Hepatocyte (in vitro differentiated cells): ENCODE measurements at regions not wholly inside any gene's neighbourhood (a gene's known extent, or its start where the extent isn't known, plus 50 kb on each side); places are given as distances from the start of the nearest gene placed in this dataset.
A peak's percentile ranks its signal among the peaks of the same experiment; 100 is the strongest.

ENCODE experiments used
- DNase-seq: peaks from one replicate; pipeline ENCODE4 v3.0.0-alpha.2; 2016; ENCODE audit warnings: low spot score
- H2AFZ ChIP-seq: fragments of 200-600 bp; sonication (generic); 2 replicates; pipeline ENCODE4 v1.6.0; 2016; ENCODE audit warnings: antibody characterized with exemption, mild to moderate bottlenecking
- H3K27ac ChIP-seq: fragments of 200-600 bp; sonication (generic); 2 replicates; pipeline ENCODE4 v1.5.1; 2016; ENCODE audit warnings: mild to moderate bottlenecking
- H3K27me3 ChIP-seq: fragments of 200-600 bp; sonication (generic); 2 replicates; pipeline ENCODE4 v1.6.1; 2016
- H3K36me3 ChIP-seq: fragments of 200-600 bp; sonication (generic); replicated peaks from 2 replicates; pipeline ENCODE4 v1.5.1; 2016; ENCODE audit warnings: low read depth; ENCODE audit not compliant: insufficient read depth
- H3K4me1 ChIP-seq: fragments of 200-600 bp; sonication (generic); 2 replicates; pipeline ENCODE4 v1.5.1; 2016; ENCODE audit warnings: mild to moderate bottlenecking, moderate library complexity; ENCODE audit not compliant: insufficient read depth
- H3K4me2 ChIP-seq: fragments of 200-600 bp; sonication (generic); 2 replicates; pipeline ENCODE4 v1.6.0; 2016
- H3K4me3 ChIP-seq: fragments of 200-600 bp; sonication (generic); 2 replicates; pipeline ENCODE4 v1.5.1; 2016; ENCODE audit warnings: mild to moderate bottlenecking
- H3K79me2 ChIP-seq: fragments of 200-600 bp; sonication (generic); 2 replicates; pipeline ENCODE4 v1.6.0; 2017; ENCODE audit warnings: mild to moderate bottlenecking
- H3K9me2 ChIP-seq: fragments of 200-600 bp; sonication (generic); replicated peaks from 2 replicates; pipeline ENCODE4 v1.6.0; 2017; ENCODE audit warnings: mild to moderate bottlenecking; ENCODE audit not compliant: insufficient read depth
- H3K9me3 ChIP-seq: fragments of 200-600 bp; sonication (generic); 2 replicates; pipeline ENCODE4 v1.5.1; 2016; ENCODE audit warnings: low read depth, mild to moderate bottlenecking
- H4K20me1 ChIP-seq: fragments of 200-600 bp; sonication (generic); 2 replicates; pipeline ENCODE4 v1.6.0; 2016; ENCODE audit warnings: mild to moderate bottlenecking; ENCODE audit not compliant: insufficient read depth, poor library complexity, severe bottlenecking
- EZH2 ChIP-seq: fragments of 200-600 bp; sonication (generic); IDR thresholded peaks from 2 replicates; pipeline ENCODE4 v1.6.1; 2016; ENCODE audit warnings: antibody characterized with exemption, mild to moderate bottlenecking, borderline replicate concordance
- EZH2phosphoT487 ChIP-seq: fragments of 200-600 bp; sonication (generic); IDR thresholded peaks from one replicate; pipeline ENCODE4 v1.6.1; 2018; ENCODE audit warnings: antibody characterized with exemption, mild to moderate bottlenecking, low read depth, moderate library complexity; ENCODE audit not compliant: unreplicated experiment, severe bottlenecking
- WGBS: methylation state at CpG from one replicate; pipeline ENCODE4 v1.1.6; 2016; ENCODE audit warnings: low lambda C conversion rate; ENCODE audit errors: missing lambda C conversion rate; 5-methylcytosine and 5-hydroxymethylcytosine counted together
- TF ChIP-seq, protein P1 (sequence below): fragments of 200-600 bp; sonication (generic); IDR thresholded peaks from 2 replicates; pipeline ENCODE4 v1.5.1; 2016; ENCODE audit warnings: antibody characterized with exemption, mild to moderate bottlenecking; ENCODE audit not compliant: poor library complexity

- no peaks in the 10 kb centered on the region for H3K36me3 ChIP-seq
- no peak overlapping the region for H3K27ac ChIP-seq
- TF ChIP-seq, protein P1, sequence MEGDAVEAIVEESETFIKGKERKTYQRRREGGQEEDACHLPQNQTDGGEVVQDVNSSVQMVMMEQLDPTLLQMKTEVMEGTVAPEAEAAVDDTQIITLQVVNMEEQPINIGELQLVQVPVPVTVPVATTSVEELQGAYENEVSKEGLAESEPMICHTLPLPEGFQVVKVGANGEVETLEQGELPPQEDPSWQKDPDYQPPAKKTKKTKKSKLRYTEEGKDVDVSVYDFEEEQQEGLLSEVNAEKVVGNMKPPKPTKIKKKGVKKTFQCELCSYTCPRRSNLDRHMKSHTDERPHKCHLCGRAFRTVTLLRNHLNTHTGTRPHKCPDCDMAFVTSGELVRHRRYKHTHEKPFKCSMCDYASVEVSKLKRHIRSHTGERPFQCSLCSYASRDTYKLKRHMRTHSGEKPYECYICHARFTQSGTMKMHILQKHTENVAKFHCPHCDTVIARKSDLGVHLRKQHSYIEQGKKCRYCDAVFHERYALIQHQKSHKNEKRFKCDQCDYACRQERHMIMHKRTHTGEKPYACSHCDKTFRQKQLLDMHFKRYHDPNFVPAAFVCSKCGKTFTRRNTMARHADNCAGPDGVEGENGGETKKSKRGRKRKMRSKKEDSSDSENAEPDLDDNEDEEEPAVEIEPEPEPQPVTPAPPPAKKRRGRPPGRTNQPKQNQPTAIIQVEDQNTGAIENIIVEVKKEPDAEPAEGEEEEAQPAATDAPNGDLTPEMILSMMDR, result no peak
- TF ChIP-seq EZH2, result no peak
- no peak for TF ChIP-seq EZH2phosphoT487
- H3K4me1 ChIP-seq, result no peaks in the 10 kb centered on the region
- H3K9me2 ChIP-seq, result no peaks in the 10 kb centered on the region
- no peak overlapping the region for H3K4me2 ChIP-seq
- no peak for DNase-seq
- 86% methylated on average over 6 of the region's 6 CpGs for WGBS
- no peaks in the 10 kb centered on the region for H4K20me1 ChIP-seq
- H2AFZ ChIP-seq, result no peak overlapping the region
- H3K27me3 ChIP-seq, result no peaks in the 10 kb centered on the region
- H3K4me3 ChIP-seq, result no peak overlapping the region
- H3K79me2 ChIP-seq, result no peaks in the 10 kb centered on the region
- no peaks in the 10 kb centered on the region for H3K9me3 ChIP-seq
Measured at GRCh38 chr3:184461219-184461618, 81.4 kb downstream of the CHRD start.

DNA sequence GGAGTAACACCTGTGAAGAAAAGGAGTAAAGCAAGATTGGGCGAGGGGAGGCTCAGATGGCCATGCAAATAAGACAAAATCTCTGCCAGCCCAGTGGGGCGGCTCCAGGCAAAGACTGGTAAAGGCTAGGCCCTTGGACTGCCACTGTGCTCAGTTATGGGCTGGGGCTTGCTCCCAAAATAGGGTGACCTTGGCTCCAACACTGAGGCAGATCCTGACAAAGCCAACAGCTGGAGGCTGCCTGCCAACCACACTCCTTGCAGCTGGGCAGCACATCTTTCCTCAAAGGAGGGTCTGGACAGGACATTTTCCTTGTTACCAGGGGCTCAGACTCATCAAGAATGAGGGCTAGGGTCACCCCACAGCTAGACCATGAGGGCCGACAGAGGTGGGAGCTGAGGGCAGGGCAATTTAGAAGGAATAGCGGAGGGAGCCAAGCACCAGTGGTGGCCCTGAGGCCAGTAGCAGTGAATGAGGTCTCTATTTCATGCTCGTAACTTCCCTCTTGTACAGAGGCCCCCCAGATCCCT lies 86.1 kb downstream of the CHRD start:
- TF ChIP-seq, protein P1, result no peak
- TF ChIP-seq EZH2phosphoT487 (no peak), EZH2 (no peak)
- Histone ChIP-seq H3K79me2 (no peaks in the 10 kb centered on the region), H3K9me2 (no peaks in the 10 kb centered on the region), H3K9me3 (no peaks in the 10 kb centered on the region), H4K20me1 (no peaks in the 10 kb centered on the region), H3K36me3 (no peaks in the 10 kb centered on the region), H3K4me1 (no peaks in the 10 kb centered on the region), H3K4me3 (no peak overlapping the region), H3K27me3 (no peaks in the 10 kb centered on the region), H2AFZ (no peak overlapping the region), H3K4me2 (peak overlapping the region; percentile 14), H3K27ac (no peak overlapping the region)
- 90% methylated on average over 5 of the region's 5 CpGs for WGBS
- no peak for DNase-seq

DNA sequence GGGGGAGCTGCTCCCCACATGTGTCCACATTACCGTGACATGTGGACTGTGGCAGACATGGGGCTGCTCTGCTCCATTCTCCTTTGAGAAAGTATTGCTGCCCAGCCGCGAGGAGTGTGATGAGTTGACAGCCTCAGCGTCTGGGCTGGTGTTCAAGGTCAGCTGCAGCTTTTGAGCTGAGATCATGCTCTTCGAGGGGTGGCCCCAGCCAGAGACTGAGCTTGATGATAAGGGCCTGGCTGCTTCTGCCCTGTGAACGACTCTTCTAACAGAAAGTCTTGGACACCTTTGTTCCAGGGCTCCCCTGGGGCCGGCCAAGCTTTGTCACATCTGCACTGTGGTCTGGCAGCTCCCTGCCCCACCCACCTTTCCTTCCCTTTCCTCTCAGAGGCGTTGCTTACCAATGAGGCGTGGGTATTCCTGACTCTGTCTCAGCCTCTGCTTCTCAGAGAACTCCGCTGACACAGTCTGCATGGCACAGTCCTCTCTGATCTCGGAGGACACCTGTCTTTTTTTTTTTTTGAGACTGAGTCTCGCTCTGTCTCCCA lies 86.6 kb downstream of the CHRD start:
- no peaks in the 10 kb centered on the region for H4K20me1 ChIP-seq
- H3K4me3 ChIP-seq, result no peak overlapping the region
- no peaks in the 10 kb centered on the region for H3K36me3 ChIP-seq
- H3K4me2 ChIP-seq, result peak overlapping the region; percentile 14
- peak; percentile 65 for DNase-seq
- no peak overlapping the region for H2AFZ ChIP-seq
- TF ChIP-seq EZH2 (no peak), EZH2phosphoT487 (no peak)
- TF ChIP-seq, protein P1, result no peak
- H3K79me2 ChIP-seq, result no peaks in the 10 kb centered on the region
- no peaks in the 10 kb centered on the region for H3K9me2 ChIP-seq
- WGBS, result 35% methylated on average over 12 of the region's 12 CpGs
- no peaks in the 10 kb centered on the region for H3K9me3 ChIP-seq
- H3K27ac ChIP-seq, result peak overlapping the region; percentile 31
- H3K27me3 ChIP-seq, result no peaks in the 10 kb centered on the region
- H3K4me1 ChIP-seq, result no peaks in the 10 kb centered on the region
